HG02970 (cell line): ENCODE measurements at regions not wholly inside any gene's neighbourhood (a gene's known extent, or its start where the extent isn't known, plus 50 kb on each side); places are given as distances from the start of the nearest gene placed in this dataset.

Experiments
- ATAC-seq: cut with Tn5 transposase; IDR thresholded peaks from one replicate; pipeline ENCODE4 v1.9.1; 2021; ENCODE audit warnings: mild to moderate bottlenecking, moderate library complexity, moderate number of reproducible peaks; ENCODE audit not compliant: unreplicated experiment, low FRiP score

- no peak for ATAC-seq
Observed at GRCh38 chr6:22800451-22800850, 231.1 kb downstream of the HDGFL1 start.

DNA sequence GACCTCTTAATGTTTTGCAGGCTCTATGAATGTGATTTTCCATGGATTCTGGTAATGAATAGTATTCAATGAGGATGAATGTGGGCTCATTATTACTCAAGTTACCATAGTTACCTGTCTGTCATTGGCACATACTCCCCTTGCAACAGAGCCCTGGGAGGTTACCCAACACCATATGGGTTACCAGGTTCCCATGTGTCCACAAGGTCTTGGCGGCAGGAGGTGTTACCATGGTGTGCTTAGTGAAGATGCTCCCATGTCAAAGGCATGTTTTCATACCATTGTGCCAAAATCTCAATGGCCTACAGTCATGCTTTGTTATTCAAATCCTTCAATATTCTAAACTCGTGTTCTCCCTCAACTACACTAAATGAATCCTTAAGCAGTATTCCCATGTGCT lies 232.5 kb downstream of the HDGFL1 start:
- no peak for ATAC-seq

DNA sequence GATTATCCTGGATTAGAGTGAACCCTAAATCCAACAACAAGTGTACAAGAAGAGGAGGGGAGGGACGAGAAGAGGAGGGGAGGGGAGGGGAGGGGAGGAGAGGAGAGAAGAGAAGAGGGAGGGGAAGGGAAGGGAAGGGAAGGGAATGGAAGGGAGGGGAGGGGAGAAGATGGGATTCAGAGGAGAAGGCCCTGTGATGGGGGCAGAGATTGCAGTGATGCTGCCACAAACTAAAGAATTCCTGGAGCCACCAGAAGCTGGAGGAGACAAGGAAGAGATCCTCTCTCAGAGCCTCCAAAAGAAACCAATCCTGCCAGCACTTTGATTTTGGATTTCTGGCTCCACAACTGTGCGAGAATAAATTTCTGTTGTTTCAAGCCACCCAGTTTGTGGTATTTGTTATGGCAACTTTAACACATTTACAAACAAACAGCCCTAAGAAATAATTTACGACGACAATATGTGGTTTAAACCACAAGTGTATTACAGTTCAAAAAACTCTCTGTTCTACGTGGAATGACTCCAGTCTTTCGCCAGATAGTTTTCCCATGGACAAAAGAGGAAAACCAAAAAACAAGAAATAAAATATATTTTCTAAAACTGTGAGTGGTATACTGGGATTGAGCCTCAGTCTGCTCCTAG lies 235.4 kb downstream of the HDGFL1 start:
- ATAC-seq = no peak

GRCh38 chr6:22807261-22807660 lies 237.9 kb downstream of the HDGFL1 start:
- ATAC-seq = no peak

GRCh38 chr6:22807818-22808217 lies 238.5 kb downstream of the HDGFL1 start:
- no peak for ATAC-seq

DNA sequence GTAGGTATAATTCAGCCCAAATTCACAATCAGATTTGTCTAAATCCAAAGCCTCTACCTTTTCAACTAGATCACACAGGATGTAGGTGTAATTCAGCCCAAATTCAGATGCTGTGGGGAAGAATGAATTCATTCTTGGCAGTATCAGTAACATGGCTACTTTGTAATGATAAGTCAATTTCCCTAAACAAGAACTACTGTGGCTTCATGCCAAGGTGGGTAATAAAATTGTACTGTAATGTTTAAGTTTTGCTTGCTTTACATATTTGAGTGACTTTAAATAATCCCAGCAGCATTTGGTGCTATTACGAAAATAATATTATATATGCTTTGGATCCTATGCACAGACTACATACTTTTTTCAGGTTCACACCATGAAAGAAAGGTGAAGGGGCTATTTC lies 239.1 kb downstream of the HDGFL1 start:
- ATAC-seq = no peak

GRCh38 chr6:22809370-22809769 lies 240.0 kb downstream of the HDGFL1 start:
- ATAC-seq = no peak

DNA sequence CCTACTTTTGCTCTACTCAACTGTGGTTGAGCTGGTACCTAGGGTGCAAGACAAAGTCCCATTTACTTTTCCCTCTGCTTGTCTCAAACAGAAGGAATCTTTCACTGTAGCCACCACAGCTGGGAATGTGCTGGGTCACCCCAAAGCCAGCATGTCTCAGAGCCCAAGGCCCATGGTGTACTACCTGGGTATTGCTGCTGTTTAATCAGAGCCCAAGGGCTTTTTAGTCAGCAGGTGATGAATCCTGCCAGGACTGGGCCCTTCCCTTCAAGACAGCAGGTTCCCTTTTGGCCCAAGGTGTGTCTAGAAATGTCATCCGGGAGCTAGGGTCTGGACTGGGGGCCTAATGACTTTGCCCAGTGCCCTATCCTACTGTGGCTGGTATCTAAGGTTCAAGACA lies 249.8 kb downstream of the HDGFL1 start:
- ATAC-seq = no peak

DNA sequence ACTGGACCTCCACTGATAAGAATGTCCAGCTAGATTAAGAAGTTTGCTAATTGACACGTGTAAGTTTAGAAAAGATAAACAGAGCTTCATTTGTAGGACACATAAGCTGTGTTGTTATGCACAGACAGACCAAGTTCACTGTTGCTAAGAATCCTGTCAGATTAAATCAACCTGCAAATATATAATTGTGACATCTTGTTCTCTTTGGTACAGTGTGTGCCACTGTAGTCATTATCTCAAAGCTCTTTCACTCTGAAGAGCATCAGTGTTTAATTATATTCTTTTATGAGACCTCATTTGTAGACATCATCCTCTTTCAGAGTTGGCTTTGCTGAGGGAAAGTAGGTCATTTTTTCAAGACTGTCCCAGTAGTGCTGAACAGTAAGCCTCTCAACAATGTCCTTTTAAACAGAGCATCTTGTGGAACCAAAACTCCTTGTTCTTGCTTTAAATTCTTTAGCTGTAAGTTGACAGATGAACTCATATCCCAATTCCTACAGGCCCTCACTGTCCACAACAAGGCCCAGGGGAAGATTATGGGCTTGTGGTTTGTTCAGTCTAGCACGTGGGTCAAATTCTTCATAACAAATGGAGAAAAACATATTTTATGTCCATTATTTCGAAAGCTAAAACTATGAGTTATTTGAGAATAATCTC lies 252.4 kb downstream of the HDGFL1 start:
- no peak for ATAC-seq

GRCh38 chr6:22825210-22825609 lies 255.8 kb downstream of the HDGFL1 start:
- no peak for ATAC-seq

DNA sequence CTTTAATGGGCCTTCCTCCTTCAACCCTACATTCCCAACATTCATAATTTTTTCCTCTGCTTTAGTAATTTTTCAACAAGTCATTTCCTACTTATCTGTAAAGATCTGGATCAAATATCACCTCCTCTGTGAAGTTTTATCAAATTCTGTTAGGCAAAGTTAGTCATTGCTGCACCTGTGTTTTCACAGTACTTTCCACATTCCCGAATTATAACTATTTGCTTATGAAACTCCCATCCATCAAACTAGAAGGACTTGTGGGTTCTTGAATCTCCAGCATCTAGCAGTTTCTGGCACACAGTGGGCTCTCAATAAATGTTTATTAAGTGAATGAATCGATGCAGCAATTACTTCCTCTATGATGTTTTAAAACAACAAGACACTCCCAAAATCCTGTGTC lies 257.6 kb downstream of the HDGFL1 start:
- ATAC-seq = no peak

- no peak for ATAC-seq
Observed at GRCh38 chr6:22827760-22828159, 258.4 kb downstream of the HDGFL1 start.

GRCh38 chr6:22828179-22829062 lies 259.1 kb downstream of the HDGFL1 start:
- ATAC-seq = no peak

DNA sequence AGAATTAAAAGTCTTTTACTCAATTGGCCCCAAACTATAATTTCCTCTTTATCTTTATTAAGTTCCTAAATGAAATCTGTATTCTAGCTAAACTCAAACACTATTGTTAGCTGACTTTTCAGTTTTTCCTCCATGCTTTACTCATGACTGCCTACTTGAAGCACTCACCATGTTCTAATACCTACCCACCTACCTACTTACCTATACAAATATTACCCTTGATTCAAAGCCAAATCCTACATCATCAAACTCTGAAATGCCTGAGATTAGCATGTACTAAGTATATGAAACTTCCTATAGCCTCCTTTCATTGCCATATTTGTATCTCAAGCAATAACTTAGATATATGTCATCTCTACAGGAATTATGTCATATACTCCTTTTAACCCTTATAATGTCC lies 259.7 kb downstream of the HDGFL1 start:
- no peak for ATAC-seq

GRCh38 chr6:22830463-22830862 lies 261.1 kb downstream of the HDGFL1 start:
- ATAC-seq = no peak

- no peak for ATAC-seq
Observed at GRCh38 chr6:22833191-22833590, 263.8 kb downstream of the HDGFL1 start.

DNA sequence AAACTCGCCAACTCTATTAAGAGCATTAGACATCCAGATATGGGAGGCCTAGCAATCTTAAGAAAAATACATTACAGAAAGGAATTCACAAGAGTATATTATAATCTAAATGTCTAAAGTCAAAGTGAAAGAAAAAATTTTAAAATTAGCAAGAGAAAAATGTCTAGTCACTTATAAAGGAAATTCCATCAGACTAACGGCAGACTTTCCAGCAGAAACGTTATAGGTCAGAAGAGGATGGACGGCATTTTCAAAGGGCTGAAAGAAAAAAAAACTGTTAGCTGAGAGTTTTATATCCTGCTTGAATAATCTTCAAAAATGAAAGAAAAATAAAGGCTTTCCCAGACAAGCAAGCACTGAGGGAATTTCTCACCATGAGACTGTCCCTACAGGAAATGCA lies 269.0 kb downstream of the HDGFL1 start:
- no peak for ATAC-seq

- no peak for ATAC-seq
Observed at GRCh38 chr6:22845467-22845866, 276.1 kb downstream of the HDGFL1 start.

DNA sequence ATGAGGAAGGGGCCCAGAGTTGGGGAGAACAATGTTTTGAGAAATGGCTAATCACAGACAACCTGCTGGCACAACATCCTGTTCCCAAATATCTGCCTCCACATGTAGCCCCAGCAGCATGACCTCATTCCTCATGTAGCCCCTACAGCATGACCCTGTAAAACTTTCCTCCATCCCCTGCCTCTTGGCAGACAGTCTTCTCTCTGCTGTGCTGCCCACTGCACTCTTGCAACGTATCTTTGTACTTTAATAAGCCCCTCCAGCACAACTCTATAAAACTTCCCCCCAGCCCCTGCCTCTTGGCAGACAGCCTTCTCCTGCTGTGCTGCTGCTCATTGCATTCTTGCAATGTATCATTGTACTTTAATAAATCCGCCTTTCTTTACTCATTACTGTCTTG lies 278.8 kb downstream of the HDGFL1 start:
- ATAC-seq = no peak

DNA sequence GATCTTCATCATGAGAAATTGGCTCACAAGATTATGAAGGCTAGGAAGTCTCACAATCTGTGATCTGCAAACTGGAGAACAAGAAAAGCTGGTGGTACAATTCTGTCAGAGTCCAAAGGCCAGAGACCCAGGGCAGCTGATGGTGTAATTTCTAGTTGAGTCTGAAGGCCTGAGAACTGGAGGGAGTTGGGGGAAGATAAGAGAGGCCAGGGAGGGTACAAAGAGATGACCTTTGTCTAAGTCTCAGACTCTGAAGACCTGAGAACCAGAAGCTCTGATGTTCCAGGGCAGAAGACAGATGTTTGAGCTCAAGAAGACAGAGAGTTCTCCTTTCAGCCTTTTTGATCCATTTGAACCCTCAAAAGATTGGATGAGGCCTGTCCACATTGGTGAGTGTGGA lies 280.6 kb downstream of the HDGFL1 start:
- ATAC-seq = no peak

DNA sequence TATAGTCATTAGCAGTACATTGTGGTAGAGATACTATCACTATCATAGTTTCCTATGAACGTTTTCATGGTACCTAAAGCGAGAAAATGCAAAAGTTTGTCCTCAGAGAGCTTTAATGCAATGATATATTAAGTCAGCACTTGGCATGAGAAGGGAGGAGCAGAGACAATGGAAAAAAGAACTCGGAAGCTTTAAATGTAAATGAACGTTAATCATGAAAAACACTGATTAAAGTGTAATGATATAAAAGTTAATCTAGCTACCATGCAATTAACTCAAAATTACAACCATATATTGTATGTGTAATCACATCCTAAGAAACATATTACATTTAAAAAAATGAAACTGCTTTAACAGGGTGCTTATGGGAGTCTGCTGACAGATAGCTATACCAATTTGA lies 282.7 kb downstream of the HDGFL1 start:
- no peak for ATAC-seq
